Midbrain (tissue), 1 donor: ENCODE measurements at regions not wholly inside any gene's neighbourhood (a gene's known extent, or its start where the extent isn't known, plus 50 kb on each side); places are given as distances from the start of the nearest gene placed in this dataset.
"Not testable (repeated sequence)": the region's sequence is repeated elsewhere in the genome, so short reads cannot be mapped to it uniquely, and the experiment has no call there.

Source experiments
- DNase-seq: peaks from one replicate; lab custom pipeline; 2025; lab: John Stamatoyannopoulos, UW

- DNase-seq = no peak
Measured at GRCh38 chr12:46884362-46884761, 58.6 kb upstream of the SLC38A4 start.

GRCh38 chr12:46886541-46887041 lies 60.8 kb upstream of the SLC38A4 start:
- DNase-seq = no peak

GRCh38 chr12:46887870-46888269 lies 62.1 kb upstream of the SLC38A4 start:
- no peak for DNase-seq

GRCh38 chr12:46888568-46888967 lies 62.8 kb upstream of the SLC38A4 start:
- no peak for DNase-seq

GRCh38 chr12:46891306-46891705 lies 65.5 kb upstream of the SLC38A4 start:
- DNase-seq = no peak

GRCh38 chr12:46892034-46892705 lies 66.4 kb upstream of the SLC38A4 start:
- DNase-seq = no peak

- DNase-seq = no peak
Measured at GRCh38 chr12:46892887-46893286, 67.1 kb upstream of the SLC38A4 start.

GRCh38 chr12:46893434-46893833 lies 67.6 kb upstream of the SLC38A4 start:
- DNase-seq = no peak

- DNase-seq = no peak
Measured at GRCh38 chr12:46895726-46896125, 69.9 kb upstream of the SLC38A4 start.

- DNase-seq = no peak
Measured at GRCh38 chr12:46896680-46897079, 70.9 kb upstream of the SLC38A4 start.

GRCh38 chr12:46898152-46898931 lies 72.5 kb upstream of the SLC38A4 start:
- DNase-seq = no peak

GRCh38 chr12:46898989-46899388 lies 73.2 kb upstream of the SLC38A4 start:
- DNase-seq = no peak

GRCh38 chr12:46900734-46901463 lies 75.1 kb upstream of the SLC38A4 start:
- no peak for DNase-seq

GRCh38 chr12:46901464-46902205 lies 75.8 kb upstream of the SLC38A4 start:
- no peak for DNase-seq

GRCh38 chr12:46903058-46903457 lies 77.3 kb upstream of the SLC38A4 start:
- DNase-seq = no peak

- no peak for DNase-seq
Measured at GRCh38 chr12:46904406-46905238, 78.8 kb upstream of the SLC38A4 start.

- not testable (repeated sequence) for DNase-seq
Measured at GRCh38 chr12:46905239-46905627, 79.4 kb upstream of the SLC38A4 start.

- no peak for DNase-seq
Measured at GRCh38 chr12:46907791-46908190, 82.0 kb upstream of the SLC38A4 start.

GRCh38 chr12:46908236-46908935 lies 82.6 kb upstream of the SLC38A4 start:
- no peak for DNase-seq

GRCh38 chr12:46908936-46909635 lies 83.3 kb upstream of the SLC38A4 start:
- no peak for DNase-seq
